Mucosa of descending colon (tissue), 3 donors: ENCODE measurements at regions not wholly inside any gene's neighbourhood (a gene's known extent, or its start where the extent isn't known, plus 50 kb on each side); places are given as distances from the start of the nearest gene placed in this dataset.
A peak's percentile ranks its signal among the peaks of the same experiment; 100 is the strongest.

ENCODE experiments used
- ATAC-seq: fragments of 200-7000 bp; cut with Tn5 transposase; one replicate; pipeline ENCODE4 v1.9.1; 2020; ENCODE audit warnings: mild to moderate bottlenecking, moderate library complexity
- DNase-seq, 3 donors: peaks; one replicate each; pipeline ENCODE4 v3.0.0-alpha.2; 2020
- H3K36me3 ChIP-seq: fragments of 200-600 bp; one replicate; pipeline ENCODE4 v1.8.0; 2021; ENCODE audit warnings: low read depth, mild to moderate bottlenecking
- H3K4me1 ChIP-seq: fragments of 200-600 bp; one replicate; pipeline ENCODE4 v1.8.0; 2021; ENCODE audit warnings: low read depth, mild to moderate bottlenecking
- H3K4me3 ChIP-seq: fragments of 200-600 bp; one replicate; pipeline ENCODE4 v1.8.0; 2021; ENCODE audit warnings: mild to moderate bottlenecking
- H3K9me3 ChIP-seq: fragments of 200-600 bp; one replicate; pipeline ENCODE4 v1.8.0; 2021; ENCODE audit warnings: mild to moderate bottlenecking
- CTCF ChIP-seq: fragments of 200-600 bp; IDR thresholded peaks from one replicate; pipeline ENCODE4 v1.8.0; 2022; ENCODE audit warnings: antibody characterized with exemption, mild to moderate bottlenecking
- intact Hi-C, 2 donors: fragments of 100-400 bp; cut with DNase I in 1 of 2; cut with micrococcal nuclease in 1 of 2; formaldehyde crosslinking; loops; one replicate each; pipeline versions ENCODE4 v1.11.0 to v1.11.1; 2022; cut with DNase I, micrococcal nuclease
- donor health status: DM: no; HTN: no; CAD: no; lungs with moderate emphysema.
- donor health status: DM: no; HTN: no; CAD: no.
- donor health status: DM: no; HTN: yes; CAD: no.

DNA sequence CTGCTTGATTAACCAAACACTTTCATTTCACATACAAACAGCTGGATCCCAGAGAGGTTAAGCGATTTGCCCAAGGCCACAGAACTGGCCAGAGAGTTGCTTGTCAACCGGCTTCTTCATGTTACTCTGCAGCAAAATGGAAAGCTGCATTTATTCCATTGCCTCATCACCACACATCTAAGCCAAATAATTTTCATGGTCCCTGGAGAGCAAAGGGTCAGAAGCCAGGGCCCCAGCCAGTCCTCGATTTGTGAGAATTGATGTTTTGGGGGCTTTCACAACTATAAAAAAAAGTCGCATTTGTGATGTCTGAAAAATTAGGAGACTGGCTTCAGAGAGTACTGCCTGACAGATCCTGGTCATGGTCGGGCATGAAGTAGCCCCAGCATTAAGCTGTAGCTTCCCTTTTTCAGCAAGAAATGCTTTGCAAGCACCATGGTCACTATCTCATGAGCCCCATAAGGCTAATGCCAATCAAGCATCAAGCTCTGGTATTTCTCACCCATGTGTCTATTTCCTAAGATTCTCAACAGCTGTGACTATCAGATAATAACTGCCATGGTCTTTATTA lies 95.8 kb downstream of the BANF2 start:
- Histone ChIP-seq H3K9me3 (no peaks in the 10 kb centered on the region), H3K4me3 (no peak overlapping the region), H3K36me3 (no peaks in the 10 kb centered on the region), H3K4me1 (no peaks in the 10 kb centered on the region)
- intact Hi-C loops: no loop called here
- ATAC-seq: peak; percentile 9
- TF ChIP-seq CTCF: no peak
- DNase-seq: no peak

DNA sequence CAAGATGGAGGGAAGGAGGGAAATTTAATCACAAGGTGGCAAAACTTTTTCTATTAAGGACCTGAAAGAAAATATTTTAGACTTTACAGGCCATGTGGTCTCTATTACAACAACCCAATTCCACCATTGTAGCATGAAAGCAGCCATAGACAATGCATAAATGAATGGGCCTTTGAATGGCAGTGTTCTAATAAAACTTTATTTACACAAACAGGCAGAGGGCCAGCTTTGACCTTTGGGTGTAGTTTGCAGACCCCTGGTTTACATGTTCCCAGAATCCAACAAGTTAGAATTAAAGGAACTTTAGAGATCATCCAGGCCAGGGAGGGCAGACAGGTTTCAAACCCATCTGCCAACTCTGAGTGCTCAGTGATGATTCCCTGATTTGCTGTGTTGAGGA lies 95.2 kb downstream of the BANF2 start:
- no peaks in the 10 kb centered on the region for H3K36me3 ChIP-seq
- no peaks in the 10 kb centered on the region for H3K4me1 ChIP-seq
- no peak for ATAC-seq
- H3K9me3 ChIP-seq: no peaks in the 10 kb centered on the region
- TF ChIP-seq CTCF: no peak
- intact Hi-C loops: no loop called here
- no peak for DNase-seq
- H3K4me3 ChIP-seq: no peak overlapping the region

DNA sequence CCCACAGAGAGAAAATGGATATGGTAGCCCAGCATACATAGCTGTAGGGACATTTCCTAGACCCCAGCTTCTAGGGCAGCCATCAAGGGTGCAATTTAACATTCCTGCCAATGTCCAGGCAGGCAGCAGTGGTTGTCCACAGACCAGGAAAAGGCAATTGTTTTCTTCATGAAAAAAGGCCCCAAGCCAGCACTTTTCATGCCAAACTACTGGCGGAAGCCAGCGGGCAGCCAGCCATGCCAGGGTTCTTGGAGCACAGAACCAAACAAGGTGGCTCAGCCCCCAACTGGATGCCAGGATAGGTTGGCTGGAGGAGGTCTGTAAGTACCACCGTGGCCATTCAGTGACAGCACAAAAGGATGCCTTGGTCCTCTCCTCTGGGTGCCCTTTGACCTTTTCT lies 94.6 kb downstream of the BANF2 start:
- no peak for TF ChIP-seq CTCF
- DNase-seq (no peak), ATAC-seq (no peak)
- no peaks in the 10 kb centered on the region for H3K9me3 ChIP-seq
- no peak overlapping the region for H3K4me3 ChIP-seq
- H3K4me1 ChIP-seq: no peaks in the 10 kb centered on the region
- intact Hi-C loops: no loop called here
- H3K36me3 ChIP-seq: no peaks in the 10 kb centered on the region

DNA sequence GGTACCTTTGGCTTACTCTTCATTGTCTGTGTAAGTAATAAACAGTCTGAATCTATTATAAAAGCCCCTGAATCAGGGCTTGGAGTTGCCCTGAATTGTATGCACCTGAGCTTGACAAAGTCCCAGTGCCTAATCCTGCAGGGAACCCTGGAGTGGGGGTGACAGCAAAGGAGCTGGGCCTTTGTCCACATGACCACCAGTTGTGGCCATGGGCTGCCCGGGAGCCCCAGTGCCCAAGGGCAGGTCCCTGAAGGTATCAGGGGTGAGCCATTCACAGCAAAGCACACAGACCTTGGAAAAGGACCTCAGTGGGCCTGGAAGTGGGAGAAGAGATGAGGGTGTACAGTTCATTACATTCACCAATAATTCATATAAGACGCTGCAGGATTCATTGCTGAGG lies 94.2 kb downstream of the BANF2 start:
- no peak for TF ChIP-seq CTCF
- Histone ChIP-seq H3K4me3 (no peak overlapping the region), H3K36me3 (no peaks in the 10 kb centered on the region), H3K9me3 (no peaks in the 10 kb centered on the region), H3K4me1 (no peaks in the 10 kb centered on the region)
- no peak for ATAC-seq
- no peak for DNase-seq
- intact Hi-C loops: no loop called here

- Histone ChIP-seq H3K4me1 (no peaks in the 10 kb centered on the region), H3K4me3 (no peak overlapping the region), H3K36me3 (no peaks in the 10 kb centered on the region), H3K9me3 (no peaks in the 10 kb centered on the region)
- TF ChIP-seq CTCF: no peak
- DNase-seq: no peak
- intact Hi-C loops: no loop called here
- no peak for ATAC-seq
Measured at GRCh38 chr20:17790296-17790695, 90.5 kb downstream of the BANF2 start.

GRCh38 chr20:17787816-17788215 lies 88.0 kb downstream of the BANF2 start:
- ATAC-seq (no peak), DNase-seq (no peak)
- TF ChIP-seq CTCF: no peak
- Histone ChIP-seq H3K9me3 (no peaks in the 10 kb centered on the region), H3K4me3 (no peak overlapping the region), H3K36me3 (no peaks in the 10 kb centered on the region), H3K4me1 (no peaks in the 10 kb centered on the region)
- intact Hi-C loops: no loop called here
